ENCODE measurements at regions not wholly inside any gene's neighbourhood (a gene's known extent, or its start where the extent isn't known, plus 50 kb on each side); places are given as distances from the start of the nearest gene placed in this dataset.

DNA sequence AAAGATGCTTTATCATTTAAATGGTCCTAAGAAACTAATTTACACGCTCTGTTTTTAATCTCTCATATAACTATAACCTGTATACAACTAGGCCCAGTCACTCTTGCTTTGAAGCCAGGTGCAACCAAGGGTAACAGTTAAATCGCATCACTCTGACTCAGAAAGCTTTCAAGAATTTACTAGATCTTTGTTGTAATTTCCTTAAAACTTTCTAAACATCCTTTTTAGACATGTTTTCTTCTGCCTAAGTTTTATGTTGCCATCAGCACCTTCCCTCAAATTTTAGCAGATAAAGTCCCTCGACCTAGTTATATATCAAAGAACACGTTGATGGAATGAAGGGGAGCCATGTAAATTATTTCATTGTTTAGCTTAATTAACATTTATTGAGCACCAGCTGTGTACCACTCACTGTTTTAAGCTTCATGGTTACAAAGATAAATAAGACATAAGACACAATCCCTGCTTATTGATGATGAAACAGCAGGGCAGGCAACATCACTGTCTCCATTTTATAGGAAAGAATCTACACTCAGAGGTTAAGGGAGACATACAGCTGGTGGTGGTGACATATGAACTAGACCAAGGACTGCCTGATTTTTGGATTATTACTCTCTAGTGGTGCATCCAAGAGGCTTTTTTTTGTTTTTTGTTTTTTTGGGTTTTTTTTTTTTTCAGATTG lies 101.0 kb downstream of the CD200R1L start:
- H3K4me1 Mint-ChIP-seq = peaks cover 10 to 43% (median 19%) of the 10 kb centered on the region in 7 donors
- H3K36me3 ChIP-seq (ENCODE audit: control insufficient read depth in 2 of 3, insufficient read depth in 3 of 3, low read length in 3 of 3) = no peaks in the 10 kb centered on the region
- intact Hi-C loops (cut with micrococcal nuclease) = no loop called here
- H3K27me3 Mint-ChIP-seq = no peaks in the 10 kb centered on the region
- no peaks in the 10 kb centered on the region for H3K27me3 ChIP-seq (ENCODE audit: control insufficient read depth in 2 of 2, insufficient read depth in 2 of 2, low read length in 2 of 2)
- H3K27ac ChIP-seq (ENCODE audit: low read depth, low read length) = no peak overlapping the region
- H3K9me3 ChIP-seq (ENCODE audit: control insufficient read depth in 2 of 3, low read length in 3 of 3) = no peaks in the 10 kb centered on the region
- H3K36me3 Mint-ChIP-seq = peaks cover 0 to 12% (median 0%) of the 10 kb centered on the region in 5 donors
- ChIA-PET CTCF (interaction anchor here (1.1 to 1.9 kb wide), 2 partner anchors 9 to 11 kb away, joined by 5 to 7 read pairs; no protein-coding TSS in a partner anchor), POLR2A (interaction anchor here (0.8 kb wide), 1 partner anchor 9 kb away, joined by 4 read pairs; no protein-coding TSS in a partner anchor)
- no peak for ATAC-seq
- peak overlapping the region in 1 of 9 donors; percentile 25 for H3K27ac Mint-ChIP-seq
- peaks cover 10 to 12% of the 10 kb centered on the region in 2 donors for H3K4me1 ChIP-seq (ENCODE audit: control insufficient read depth in 2 of 2, insufficient read depth in 2 of 2, low read length in 2 of 2)
- H3K9me3 Mint-ChIP-seq = peaks cover 0 to 6% (median 0%) of the 10 kb centered on the region in 11 donors
- H3K4me3 ChIP-seq (ENCODE audit: low read length) = no peak overlapping the region
- no peak for DNase-seq
- H3K4me3 Mint-ChIP-seq = no peak overlapping the region

DNA sequence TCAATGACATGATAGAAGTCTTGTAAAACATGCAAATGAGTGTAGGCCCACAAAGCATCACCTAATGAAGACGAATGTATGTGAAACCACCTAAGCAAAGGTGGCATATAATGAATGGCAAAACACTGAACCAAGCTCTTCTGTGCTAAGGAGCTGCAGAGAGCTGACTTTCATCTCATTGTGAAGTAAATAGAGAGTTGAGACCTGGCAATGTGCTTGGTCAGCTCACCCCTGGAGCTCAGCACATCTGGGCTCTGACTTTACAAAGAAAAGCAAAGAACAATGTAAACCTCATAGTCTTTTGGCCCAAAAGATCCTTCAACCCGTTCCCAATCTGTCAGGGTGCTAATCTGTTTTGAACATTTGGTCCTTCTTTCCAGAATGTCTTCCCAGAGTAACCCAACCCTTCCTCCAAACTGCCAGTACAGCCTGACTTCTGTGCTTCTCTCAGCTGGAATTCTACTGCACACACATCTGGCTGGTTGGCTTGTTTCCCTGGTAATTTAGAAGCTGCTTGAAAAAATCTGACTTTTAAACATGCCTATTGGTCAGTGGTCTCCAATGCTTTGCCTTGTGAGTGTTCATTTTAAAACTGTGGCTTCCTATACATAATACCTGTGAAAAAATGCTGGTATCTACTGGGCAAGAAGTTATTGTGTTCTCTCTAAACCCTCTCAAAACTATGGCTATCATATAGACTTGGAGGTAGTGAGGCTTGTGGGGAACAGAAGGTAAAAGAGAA lies 101.7 kb downstream of the CD200R1L start:
- H3K36me3 Mint-ChIP-seq = peaks cover 0 to 17% (median 0%) of the 10 kb centered on the region in 5 donors
- H3K4me3 ChIP-seq (ENCODE audit: low read length) = no peak overlapping the region
- peaks cover 16 to 50% (median 26%) of the 10 kb centered on the region in 7 donors for H3K4me1 Mint-ChIP-seq

GRCh38 chr3:112744106-112744505 lies 102.6 kb downstream of the CD200R1L start:
- Mint-ChIP-seq H3K4me3 (no peak overlapping the region), H3K27ac (no peak overlapping the region), H3K4me1 (peaks cover 18 to 57% (median 35%) of the 10 kb centered on the region in 7 donors), H3K27me3 (no peaks in the 10 kb centered on the region), H3K9me3 (peaks cover 0 to 6% (median 0%) of the 10 kb centered on the region in 11 donors), H3K36me3 (peaks cover 0 to 18% (median 0%) of the 10 kb centered on the region in 5 donors)
- Histone ChIP-seq H3K27me3 (ENCODE audit: control insufficient read depth in 2 of 2, insufficient read depth in 2 of 2, low read length in 2 of 2) (no peaks in the 10 kb centered on the region), H3K36me3 (ENCODE audit: control insufficient read depth in 2 of 3, insufficient read depth in 3 of 3, low read length in 3 of 3) (no peaks in the 10 kb centered on the region), H3K9me3 (ENCODE audit: control insufficient read depth in 2 of 3, low read length in 3 of 3) (no peaks in the 10 kb centered on the region), H3K27ac (ENCODE audit: low read depth, low read length) (no peak overlapping the region), H3K4me1 (ENCODE audit: control insufficient read depth in 2 of 2, insufficient read depth in 2 of 2, low read length in 2 of 2) (peaks cover 24 to 28% of the 10 kb centered on the region in 2 donors), H3K4me3 (ENCODE audit: low read length) (no peak overlapping the region)
- intact Hi-C loops (cut with micrococcal nuclease) = no loop called here
- ChIA-PET POLR2A (interaction anchor here (0.6 kb wide), 1 partner anchor 1469 kb away, joined by 3 read pairs; no protein-coding TSS in a partner anchor), CTCF (interaction anchor here (1.5 to 1.6 kb wide), 2 partner anchors 9 to 235 kb away, joined by 5 to 7 read pairs; no protein-coding TSS in a partner anchor)
- DNase-seq (no peak), ATAC-seq (no peak)

More for the DNA sequence above, 101.7 kb downstream of the CD200R1L start:
- H3K4me1 ChIP-seq (ENCODE audit: control insufficient read depth in 2 of 2, insufficient read depth in 2 of 2, low read length in 2 of 2) = peaks cover 16 to 19% of the 10 kb centered on the region in 2 donors
- no peaks in the 10 kb centered on the region for H3K36me3 ChIP-seq (ENCODE audit: control insufficient read depth in 2 of 3, insufficient read depth in 3 of 3, low read length in 3 of 3)
- POLR2A ChIA-PET = no interaction called here
- H3K27ac ChIP-seq (ENCODE audit: low read depth, low read length) = no peak overlapping the region
- Mint-ChIP-seq H3K4me3 (no peak overlapping the region), H3K9me3 (peaks cover 0 to 6% (median 0%) of the 10 kb centered on the region in 11 donors), H3K27ac (peak overlapping the region in 1 of 9 donors; percentile 25), H3K27me3 (no peaks in the 10 kb centered on the region)
- H3K27me3 ChIP-seq (ENCODE audit: control insufficient read depth in 2 of 2, insufficient read depth in 2 of 2, low read length in 2 of 2) = no peaks in the 10 kb centered on the region
- ATAC-seq = no peak
- no peaks in the 10 kb centered on the region for H3K9me3 ChIP-seq (ENCODE audit: control insufficient read depth in 2 of 3, low read length in 3 of 3)
- CTCF ChIA-PET = interaction anchor here (0.7 to 1.9 kb wide), 4 partner anchors 9 to 265 kb away, joined by 4 to 7 read pairs (median 6); no protein-coding TSS in a partner anchor
- intact Hi-C loops (cut with micrococcal nuclease) = no loop called here
- DNase-seq = no peak

DNA sequence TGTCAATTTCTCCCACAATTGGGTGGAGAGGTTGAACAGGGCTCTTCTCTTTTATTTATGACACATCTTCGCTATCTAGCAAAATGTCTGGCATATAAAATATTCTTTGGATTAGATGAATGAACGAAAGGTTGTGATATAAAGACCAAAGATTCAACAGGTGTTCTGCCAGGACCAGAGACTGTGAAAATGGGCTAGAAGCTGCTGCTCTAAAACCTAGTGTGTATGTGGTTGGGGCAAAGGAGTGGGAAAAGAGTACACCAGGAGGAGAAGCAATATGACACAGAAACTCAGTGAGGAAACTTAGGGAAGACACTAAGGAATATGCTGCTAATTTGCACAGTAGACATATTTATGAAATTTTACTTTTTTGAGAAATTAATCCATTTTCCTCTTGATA lies 102.0 kb upstream of the CCDC80 start:
- H3K27ac Mint-ChIP-seq = peak overlapping the region in 1 of 9 donors; percentile 44

DNA sequence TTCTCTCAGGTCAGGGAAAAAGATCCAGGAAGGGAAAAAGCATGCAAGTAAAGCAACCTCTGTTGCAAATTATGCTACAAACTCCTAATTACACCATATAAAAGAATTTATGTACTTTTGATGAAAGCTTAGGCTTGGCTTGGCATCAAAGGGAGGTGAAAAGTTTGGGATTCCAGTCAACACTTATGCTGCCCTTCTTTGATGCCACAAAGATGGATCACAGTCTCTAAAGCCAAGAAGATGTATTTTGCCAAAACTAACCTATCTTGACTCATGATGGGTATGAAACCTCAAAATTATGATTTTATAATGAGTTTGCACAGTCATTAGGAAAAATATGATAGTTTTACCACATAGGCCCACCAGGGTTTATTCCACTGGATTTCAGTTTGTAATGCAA lies 101.0 kb upstream of the CCDC80 start:
- Mint-ChIP-seq H3K4me3 (no peak overlapping the region), H3K4me1 (peaks cover 24 to 64% (median 52%) of the 10 kb centered on the region in 7 donors), H3K36me3 (peaks cover 0 to 16% (median 0%) of the 10 kb centered on the region in 5 donors), H3K27ac (peak overlapping the region in 3 of 9 donors; percentile 83 to 92 (median 85)), H3K27me3 (no peaks in the 10 kb centered on the region), H3K9me3 (peaks cover 0 to 6% (median 0%) of the 10 kb centered on the region in 11 donors)
- Histone ChIP-seq H3K4me3 (ENCODE audit: low read length) (no peak overlapping the region), H3K27me3 (ENCODE audit: control insufficient read depth in 2 of 2, insufficient read depth in 2 of 2, low read length in 2 of 2) (no peaks in the 10 kb centered on the region), H3K36me3 (ENCODE audit: control insufficient read depth in 2 of 3, insufficient read depth in 3 of 3, low read length in 3 of 3) (no peaks in the 10 kb centered on the region), H3K4me1 (ENCODE audit: control insufficient read depth in 2 of 2, insufficient read depth in 2 of 2, low read length in 2 of 2) (peaks cover 30 to 42% of the 10 kb centered on the region in 2 donors), H3K9me3 (ENCODE audit: control insufficient read depth in 2 of 3, low read length in 3 of 3) (no peaks in the 10 kb centered on the region), H3K27ac (ENCODE audit: low read depth, low read length) (no peak overlapping the region)
- POLR2A ChIA-PET = interaction anchor here (0.7 kb wide), 1 partner anchor 764 kb away, joined by 3 read pairs; no protein-coding TSS in a partner anchor
- CTCF ChIA-PET = interaction anchor here (1.0 kb wide), 1 partner anchor 237 kb away, joined by 3 read pairs; no protein-coding TSS in a partner anchor
- intact Hi-C loops (cut with micrococcal nuclease) = no loop called here
- ATAC-seq (no peak), DNase-seq (no peak)

More for the DNA sequence above, 102.0 kb upstream of the CCDC80 start:
- Mint-ChIP-seq H3K36me3 (peaks cover 0 to 16% (median 0%) of the 10 kb centered on the region in 5 donors), H3K9me3 (peaks cover 0 to 6% (median 0%) of the 10 kb centered on the region in 11 donors), H3K4me1 (peaks cover 20 to 60% (median 44%) of the 10 kb centered on the region in 7 donors), H3K27me3 (no peaks in the 10 kb centered on the region), H3K4me3 (no peak overlapping the region)
- intact Hi-C loops (cut with micrococcal nuclease) = no loop called here
- H3K4me1 ChIP-seq (ENCODE audit: control insufficient read depth in 2 of 2, insufficient read depth in 2 of 2, low read length in 2 of 2) = peaks cover 26 to 33% of the 10 kb centered on the region in 2 donors
- H3K36me3 ChIP-seq (ENCODE audit: control insufficient read depth in 2 of 3, insufficient read depth in 3 of 3, low read length in 3 of 3) = no peaks in the 10 kb centered on the region
- H3K27ac ChIP-seq (ENCODE audit: low read depth, low read length) = no peak overlapping the region
- no peak for DNase-seq
- CTCF ChIA-PET = no interaction called here
- no peaks in the 10 kb centered on the region for H3K9me3 ChIP-seq (ENCODE audit: control insufficient read depth in 2 of 3, low read length in 3 of 3)
- H3K4me3 ChIP-seq (ENCODE audit: low read length) = no peak overlapping the region
- ATAC-seq = no peak
- POLR2A ChIA-PET = interaction anchor here (0.6 kb wide), 1 partner anchor 226 kb away, joined by 3 read pairs; no protein-coding TSS in a partner anchor
- H3K27me3 ChIP-seq (ENCODE audit: control insufficient read depth in 2 of 2, insufficient read depth in 2 of 2, low read length in 2 of 2) = no peaks in the 10 kb centered on the region

DNA sequence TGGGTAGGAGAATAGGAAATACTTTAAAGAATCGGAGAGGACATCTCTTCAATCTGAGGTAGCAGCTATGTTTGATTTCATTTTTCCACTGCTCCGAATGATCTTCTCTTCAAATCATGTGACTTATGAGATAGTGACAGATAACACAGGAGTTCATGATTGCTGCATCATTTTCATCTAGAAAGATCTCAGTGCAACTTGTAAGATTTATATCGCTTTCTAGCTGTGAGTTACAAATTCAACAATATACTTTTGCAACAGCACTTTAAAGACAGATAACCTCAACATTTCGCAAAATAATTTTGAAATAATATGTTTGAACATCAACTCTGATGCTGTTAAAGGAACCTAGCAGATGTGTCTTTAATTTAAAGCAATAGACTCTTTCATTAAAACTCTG lies 99.9 kb upstream of the CCDC80 start:
- Histone ChIP-seq H3K9me3 (ENCODE audit: control insufficient read depth in 2 of 3, low read length in 3 of 3) (no peaks in the 10 kb centered on the region), H3K27ac (ENCODE audit: low read depth, low read length) (no peak overlapping the region), H3K4me3 (ENCODE audit: low read length) (no peak overlapping the region), H3K36me3 (ENCODE audit: control insufficient read depth in 2 of 3, insufficient read depth in 3 of 3, low read length in 3 of 3) (no peaks in the 10 kb centered on the region), H3K4me1 (ENCODE audit: control insufficient read depth in 2 of 2, insufficient read depth in 2 of 2, low read length in 2 of 2) (peaks cover 36 to 54% of the 10 kb centered on the region in 2 donors), H3K27me3 (ENCODE audit: control insufficient read depth in 2 of 2, insufficient read depth in 2 of 2, low read length in 2 of 2) (no peaks in the 10 kb centered on the region)
- no peaks in the 10 kb centered on the region for H3K27me3 Mint-ChIP-seq
- peaks cover 0 to 14% (median 0%) of the 10 kb centered on the region in 5 donors for H3K36me3 Mint-ChIP-seq
- peak in 2 of 9 donors; percentile 13 to 19 for DNase-seq
- ATAC-seq = peak; percentile 57
- CTCF ChIA-PET = interaction anchor here (0.9 to 1.7 kb wide), 3 partner anchors 98 to 295 kb away, joined by 3 to 6 read pairs (median 3); no protein-coding TSS in a partner anchor
- peaks cover 32 to 73% (median 63%) of the 10 kb centered on the region in 7 donors for H3K4me1 Mint-ChIP-seq
- intact Hi-C loops (cut with micrococcal nuclease) = no loop called here
- POLR2A ChIA-PET = interaction anchor here (1.0 to 1.4 kb wide), 3 partner anchors 67 to 263 kb away, joined by 3 to 7 read pairs (median 3); partner anchors contain the start of gene CD200R1
- peak overlapping the region; percentile 32 to 76 (median 69) for H3K4me3 Mint-ChIP-seq
- peaks cover 0 to 4% (median 0%) of the 10 kb centered on the region in 11 donors for H3K9me3 Mint-ChIP-seq
- peak overlapping the region; percentile 23 to 92 (median 83) for H3K27ac Mint-ChIP-seq

Measured in naive thymus-derived CD4-positive, alpha-beta T cell (primary cell).